NCI-H524 treated with DMSO at 0.1 percent for 48 hours (cell line): ENCODE measurements at regions not wholly inside any gene's neighbourhood (a gene's known extent, or its start where the extent isn't known, plus 50 kb on each side); places are given as distances from the start of the nearest gene placed in this dataset.

ENCODE experiments used
- DNase-seq: peaks from one replicate; lab custom pipeline; 2025; lab: John Stamatoyannopoulos, UW

GRCh38 chr6:167674486-167674885, 152.2 kb upstream of the AFDN start:
- DNase-seq: no peak

- DNase-seq: no peak
These were observed 150.6 kb upstream of the AFDN start for GRCh38 chr6:167676000-167676665.

- DNase-seq: peak; percentile 26
These were observed 149.9 kb upstream of the AFDN start for GRCh38 chr6:167676666-167677421.

GRCh38 chr6:167677422-167677789, 149.3 kb upstream of the AFDN start:
- no peak for DNase-seq

GRCh38 chr6:167678102-167679101, 148.3 kb upstream of the AFDN start:
- peak; percentile 40 for DNase-seq

GRCh38 chr6:167679122-167679736, 147.5 kb upstream of the AFDN start:
- DNase-seq: no peak

GRCh38 chr6:167679790-167680604, 146.7 kb upstream of the AFDN start:
- no peak for DNase-seq

GRCh38 chr6:167680605-167681149, 146.0 kb upstream of the AFDN start:
- DNase-seq: no peak

- DNase-seq: no peak
These were observed 144.6 kb upstream of the AFDN start for GRCh38 chr6:167682125-167682524.

GRCh38 chr6:167682546-167683027, 144.1 kb upstream of the AFDN start:
- no peak for DNase-seq

- no peak for DNase-seq
These were observed 143.5 kb upstream of the AFDN start for GRCh38 chr6:167683028-167683862.

- DNase-seq: no peak
These were observed 142.2 kb upstream of the AFDN start for GRCh38 chr6:167684276-167685104.

- DNase-seq: no peak
These were observed 141.1 kb upstream of the AFDN start for GRCh38 chr6:167685654-167686053.

- no peak for DNase-seq
These were observed 140.4 kb upstream of the AFDN start for GRCh38 chr6:167686204-167686893.

- peak; percentile 95 for DNase-seq
These were observed 139.5 kb upstream of the AFDN start for GRCh38 chr6:167687116-167687725.

- no peak for DNase-seq
These were observed 138.6 kb upstream of the AFDN start for GRCh38 chr6:167688123-167688522.

- DNase-seq: no peak
These were observed 137.4 kb upstream of the AFDN start for GRCh38 chr6:167689278-167689677.

- no peak for DNase-seq
These were observed 137.0 kb upstream of the AFDN start for GRCh38 chr6:167689751-167690150.
